OCI-LY7 (cell line): ENCODE measurements at regions not wholly inside any gene's neighbourhood (a gene's known extent, or its start where the extent isn't known, plus 50 kb on each side); places are given as distances from the start of the nearest gene placed in this dataset.

ENCODE experiments used
- BruUV-seq: library from RNA; stranded (reverse); fragments of 400-500 nt; replicated peaks from 2 replicates; lab custom pipeline; 2021; lab: Mats Ljungman, UMichigan
- CTCF ChIA-PET: fragments of 300-600 bp; sonication (Branson Sonifier 250); formaldehyde crosslinking; loops from one replicate; lab custom pipeline; 2022; ENCODE audit warnings: antibody characterized with exemption; ENCODE audit not compliant: unreplicated experiment; lab: Charles Lee
- POLR2A ChIA-PET: fragments of 300-600 bp; sonication (Branson Sonifier 250); formaldehyde crosslinking; loops from one replicate; lab custom pipeline; 2022; ENCODE audit warnings: antibody characterized with exemption; lab: Charles Lee
- DNase-seq: peaks from one replicate; pipeline ENCODE4 v3.0.0-alpha.2; 2015; ENCODE audit warnings: low spot score
- H2AFZ ChIP-seq: fragments of 200-600 bp; sonication (generic), shearing (Covaris generic); 2 replicates; pipeline ENCODE4 v1.6.1; 2014; ENCODE audit warnings: mild to moderate bottlenecking, antibody characterized with exemption, low read length, moderate library complexity
- H3K27ac ChIP-seq: fragments of 200-600 bp; sonication (generic); 2 replicates; pipeline ENCODE4 v1.5.1; 2014; ENCODE audit warnings: mixed run types, low read depth, mild to moderate bottlenecking, moderate library complexity, low read length, inconsistent platforms; ENCODE audit not compliant: poor library complexity, severe bottlenecking
- H3K36me3 ChIP-seq: fragments of 200-600 bp; sonication (generic); 2 replicates; pipeline ENCODE4 v1.6.1; 2014; ENCODE audit warnings: mild to moderate bottlenecking, antibody characterized with exemption, low read length, moderate library complexity, mixed read lengths; ENCODE audit not compliant: insufficient read depth
- H3K4me1 ChIP-seq: fragments of 200-600 bp; sonication (generic); 2 replicates; pipeline ENCODE4 v1.5.1; 2014; ENCODE audit warnings: mild to moderate bottlenecking, low read length; ENCODE audit not compliant: insufficient read depth, poor library complexity, severe bottlenecking
- H3K4me2 ChIP-seq: fragments of 200-600 bp; sonication (generic); 2 replicates; pipeline ENCODE4 v1.6.1; 2014; ENCODE audit warnings: mild to moderate bottlenecking, low read length
- H3K4me3 ChIP-seq: fragments of 200-600 bp; sonication (generic); 2 replicates; pipeline ENCODE4 v1.5.1; 2014; ENCODE audit warnings: mild to moderate bottlenecking, low read depth, low read length; ENCODE audit not compliant: poor library complexity, severe bottlenecking
- H3K79me2 ChIP-seq: fragments of 200-600 bp; sonication (generic); 2 replicates; pipeline ENCODE4 v1.6.1; 2016; ENCODE audit warnings: low read depth, mild to moderate bottlenecking, low read length, moderate library complexity, mixed read lengths; ENCODE audit not compliant: insufficient read depth
- H3K9me2 ChIP-seq: fragments of 200-600 bp; sonication (generic); 2 replicates; pipeline ENCODE4 v1.6.1; 2016; ENCODE audit warnings: mild to moderate bottlenecking, low read length, mixed read lengths; ENCODE audit not compliant: insufficient read depth
- H3K9me3 ChIP-seq: fragments of 200-600 bp; sonication (generic); 2 replicates; pipeline ENCODE4 v1.6.1; 2014; ENCODE audit warnings: mild to moderate bottlenecking, mixed run types, low read length, mixed read lengths
- H4K20me1 ChIP-seq: fragments of 200-600 bp; sonication (generic); 2 replicates; pipeline ENCODE4 v1.6.1; 2014; ENCODE audit warnings: mild to moderate bottlenecking, antibody characterized with exemption, low read length, moderate library complexity, mixed read lengths; ENCODE audit not compliant: insufficient read depth
- CTCF ChIP-seq: fragments of 200-600 bp; sonication (generic); conservative IDR thresholded peaks from 2 replicates; pipeline ENCODE4 v1.5.1; 2014; ENCODE audit warnings: mild to moderate bottlenecking, antibody characterized with exemption, low read length, moderate library complexity, mixed read lengths
- EZH2phosphoT487 ChIP-seq: fragments of 200-600 bp; sonication (generic); IDR thresholded peaks from 2 replicates; pipeline ENCODE4 v1.6.1; 2018; ENCODE audit warnings: low read depth, borderline replicate concordance, mild to moderate bottlenecking, mixed run types, antibody characterized with exemption, low read length, moderate library complexity, mixed read lengths
- intact Hi-C: fragments of 100-400 bp; cut with micrococcal nuclease; formaldehyde crosslinking; loops from one replicate; pipeline ENCODE4 v1.10.0; 2022; ENCODE audit not compliant: unreplicated experiment

- no peak overlapping the region for H3K4me2 ChIP-seq
Measured at GRCh38 chr18:57920036-57920435, 116.9 kb upstream of the ATP8B1 start.

GRCh38 chr18:57918601-57919000, 115.5 kb upstream of the ATP8B1 start:
- H4K20me1 ChIP-seq: no peaks in the 10 kb centered on the region
- no peaks in the 10 kb centered on the region for H3K9me2 ChIP-seq
- no peak overlapping the region for H3K4me3 ChIP-seq
- no TSS peak for BruUV-seq
- no peak overlapping the region for H3K27ac ChIP-seq
- ChIA-PET POLR2A (no interaction called here), CTCF (no interaction called here)
- no peak for DNase-seq
- intact Hi-C loops: no loop called here
- H3K4me2 ChIP-seq: no peak overlapping the region
- no peaks in the 10 kb centered on the region for H3K79me2 ChIP-seq
- no peaks in the 10 kb centered on the region for H3K36me3 ChIP-seq
- no peak for TF ChIP-seq EZH2phosphoT487
- no peak for TF ChIP-seq CTCF
- H3K4me1 ChIP-seq: no peaks in the 10 kb centered on the region
- no peak overlapping the region for H2AFZ ChIP-seq
- H3K9me3 ChIP-seq: no peaks in the 10 kb centered on the region

More at GRCh38 chr18:57920036-57920435, 116.9 kb upstream of the ATP8B1 start:
- Histone ChIP-seq H3K27ac (no peak overlapping the region), H4K20me1 (no peaks in the 10 kb centered on the region), H3K9me2 (no peaks in the 10 kb centered on the region), H3K79me2 (no peaks in the 10 kb centered on the region), H3K4me3 (no peak overlapping the region), H2AFZ (no peak overlapping the region), H3K4me1 (no peaks in the 10 kb centered on the region), H3K9me3 (no peaks in the 10 kb centered on the region), H3K36me3 (no peaks in the 10 kb centered on the region)
- ChIA-PET POLR2A (interaction anchor here (0.6 kb wide), 1 partner anchor 1708 kb away, joined by 3 read pairs; no protein-coding TSS in a partner anchor), CTCF (no interaction called here)
- intact Hi-C loops: no loop called here
- no peak for DNase-seq
- no TSS peak for BruUV-seq
- no peak for TF ChIP-seq EZH2phosphoT487
- TF ChIP-seq CTCF: no peak

GRCh38 chr18:57916684-57917083, 113.6 kb upstream of the ATP8B1 start:
- H3K27ac ChIP-seq: no peak overlapping the region
- H3K4me1 ChIP-seq: no peaks in the 10 kb centered on the region
- H3K9me2 ChIP-seq: no peaks in the 10 kb centered on the region
- no peak overlapping the region for H3K4me2 ChIP-seq
- H3K9me3 ChIP-seq: no peaks in the 10 kb centered on the region
- H4K20me1 ChIP-seq: no peaks in the 10 kb centered on the region
- no peak for DNase-seq
- no TSS peak for BruUV-seq
- intact Hi-C loops: no loop called here
- no peak overlapping the region for H2AFZ ChIP-seq
- TF ChIP-seq CTCF: no peak
- no peak for TF ChIP-seq EZH2phosphoT487
- no peaks in the 10 kb centered on the region for H3K79me2 ChIP-seq
- POLR2A ChIA-PET: no interaction called here
- H3K36me3 ChIP-seq: no peaks in the 10 kb centered on the region
- CTCF ChIA-PET: no interaction called here
- no peak overlapping the region for H3K4me3 ChIP-seq
